ENCODE measurements at regions not wholly inside any gene's neighbourhood (a gene's known extent, or its start where the extent isn't known, plus 50 kb on each side); places are given as distances from the start of the nearest gene placed in this dataset.

GRCh38 chr5:167578977-167579692 lies 712.3 kb upstream of the WWC1 start:
- no peak for TF ChIP-seq EZH2 (IDR thresholded peaks at IDR 0.05; ENCODE audit: borderline replicate concordance)
- no peak for TF ChIP-seq CTCF (IDR thresholded peaks at IDR 0.05; ENCODE audit: poor library complexity)
- no peak for TF ChIP-seq EZH2phosphoT487 (IDR thresholded peaks at IDR 0.05; ENCODE audit: low read depth, severe bottlenecking, unreplicated experiment)

Data from hepatocyte (in vitro differentiated cells).